Activated T-helper 17 cell treated with anti-CD3 and anti-CD28 coated beads, Interleukin-2, amount 50 U/mL, for 72 hours (primary cell): ENCODE measurements at regions not wholly inside any gene's neighbourhood (a gene's known extent, or its start where the extent isn't known, plus 50 kb on each side); places are given as distances from the start of the nearest gene placed in this dataset.

Experiments used
- ATAC-seq: fragments of 150-1000 bp; cut with Tn5 transposase; replicated peaks from 2 replicates; pipeline ENCODE4 v1.10.0; 2021; ENCODE audit warnings: mild to moderate bottlenecking, moderate library complexity
- H3K27ac Mint-ChIP-seq: one replicate; pipeline ENCODE4 v1.8.0; 2022; ENCODE audit warnings: mixed read lengths
- H3K27me3 Mint-ChIP-seq: one replicate; pipeline ENCODE4 v1.8.0; 2022; ENCODE audit warnings: mixed read lengths
- H3K36me3 Mint-ChIP-seq: one replicate; pipeline ENCODE4 v1.8.0; 2022; ENCODE audit warnings: low read depth, mild to moderate bottlenecking, mixed read lengths
- H3K4me1 Mint-ChIP-seq: one replicate; pipeline ENCODE4 v1.8.0; 2022; ENCODE audit warnings: mixed read lengths
- H3K4me3 Mint-ChIP-seq: one replicate; pipeline ENCODE4 v1.8.0; 2022; ENCODE audit warnings: mild to moderate bottlenecking, mixed read lengths
- H3K9me3 Mint-ChIP-seq: one replicate; pipeline ENCODE4 v1.8.0; 2022; ENCODE audit warnings: mixed read lengths

DNA sequence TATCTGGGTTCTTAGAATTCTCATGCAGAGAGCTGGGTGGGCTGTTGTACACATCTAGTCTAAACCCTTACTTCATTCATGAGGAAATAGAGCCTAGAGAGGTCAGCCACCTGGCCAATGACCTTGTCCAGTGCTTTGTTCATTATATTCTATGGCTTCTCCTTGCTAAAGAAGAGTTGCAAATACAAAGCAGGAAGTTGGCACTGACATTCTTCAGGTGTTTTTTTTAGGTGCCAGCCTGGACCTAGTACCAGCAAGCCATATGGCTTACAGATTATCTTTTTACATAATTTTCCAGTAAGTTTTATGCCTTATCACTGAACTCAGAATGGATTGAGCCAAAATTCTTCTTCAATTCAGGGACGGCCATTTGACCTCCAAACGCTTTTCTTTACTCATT, 54.7 kb upstream of the PGM2 start:
- Mint-ChIP-seq H3K27me3 (no peaks in the 10 kb centered on the region), H3K4me3 (no peak overlapping the region), H3K27ac (no peak overlapping the region), H3K4me1 (no peaks in the 10 kb centered on the region), H3K9me3 (no peaks in the 10 kb centered on the region), H3K36me3 (no peaks in the 10 kb centered on the region)
- no peak for ATAC-seq

DNA sequence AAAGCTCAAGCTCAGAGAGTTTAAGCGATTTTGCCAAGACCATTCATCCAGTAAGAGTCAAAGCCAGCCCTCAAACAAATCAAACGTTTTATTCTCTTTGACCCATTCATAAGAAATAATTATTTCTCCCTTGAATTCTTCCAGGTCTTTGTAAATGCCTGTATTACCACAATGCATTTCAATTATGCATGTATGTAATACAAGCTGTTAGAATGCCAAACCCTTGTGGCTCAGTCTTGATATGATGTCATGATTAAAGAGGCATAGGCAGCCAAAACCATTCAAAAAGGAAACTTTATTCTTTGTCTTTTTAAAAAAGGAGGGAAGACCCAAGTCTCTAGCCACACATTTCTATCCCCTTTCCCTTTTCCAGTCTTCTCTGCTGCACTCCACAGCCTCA, 56.5 kb upstream of the PGM2 start:
- ATAC-seq: no peak
- H3K36me3 Mint-ChIP-seq: no peaks in the 10 kb centered on the region
- peak overlapping the region; percentile 36 for H3K27ac Mint-ChIP-seq
- H3K9me3 Mint-ChIP-seq: no peaks in the 10 kb centered on the region
- H3K27me3 Mint-ChIP-seq: no peaks in the 10 kb centered on the region
- no peak overlapping the region for H3K4me3 Mint-ChIP-seq
- H3K4me1 Mint-ChIP-seq: peaks cover 4% of the 10 kb centered on the region

DNA sequence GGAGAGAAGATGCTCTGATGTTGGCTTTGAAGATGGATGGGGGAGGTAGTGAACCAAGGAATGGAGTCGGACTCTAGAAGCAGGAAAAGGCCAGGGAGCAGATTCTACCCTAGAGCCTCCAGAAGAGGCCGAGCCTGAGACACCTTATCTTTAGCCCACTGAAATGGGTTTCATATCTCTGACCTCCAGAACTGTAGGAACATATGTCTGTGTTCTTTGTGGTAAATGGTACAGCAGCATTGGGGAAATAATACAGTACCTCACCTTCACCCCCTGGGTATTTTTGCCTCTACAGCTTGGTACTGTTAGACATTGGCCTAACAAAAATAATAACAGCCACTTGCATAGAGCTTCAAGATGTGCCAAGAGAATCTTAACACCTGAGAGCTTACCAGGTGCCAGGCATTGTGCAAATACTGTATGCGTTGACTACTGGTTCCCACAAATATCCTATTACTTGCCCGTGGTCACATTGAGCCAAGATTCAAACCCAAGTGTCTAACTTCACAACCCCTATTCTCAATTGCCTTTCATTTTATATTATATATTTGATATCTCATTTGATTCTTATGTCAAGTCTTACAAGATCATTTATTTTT, 57.0 kb upstream of the PGM2 start:
- H3K36me3 Mint-ChIP-seq: no peaks in the 10 kb centered on the region
- H3K9me3 Mint-ChIP-seq: no peaks in the 10 kb centered on the region
- H3K4me3 Mint-ChIP-seq: no peak overlapping the region
- H3K27ac Mint-ChIP-seq: no peak overlapping the region
- H3K27me3 Mint-ChIP-seq: no peaks in the 10 kb centered on the region
- no peak for ATAC-seq
- peaks cover 4% of the 10 kb centered on the region for H3K4me1 Mint-ChIP-seq

DNA sequence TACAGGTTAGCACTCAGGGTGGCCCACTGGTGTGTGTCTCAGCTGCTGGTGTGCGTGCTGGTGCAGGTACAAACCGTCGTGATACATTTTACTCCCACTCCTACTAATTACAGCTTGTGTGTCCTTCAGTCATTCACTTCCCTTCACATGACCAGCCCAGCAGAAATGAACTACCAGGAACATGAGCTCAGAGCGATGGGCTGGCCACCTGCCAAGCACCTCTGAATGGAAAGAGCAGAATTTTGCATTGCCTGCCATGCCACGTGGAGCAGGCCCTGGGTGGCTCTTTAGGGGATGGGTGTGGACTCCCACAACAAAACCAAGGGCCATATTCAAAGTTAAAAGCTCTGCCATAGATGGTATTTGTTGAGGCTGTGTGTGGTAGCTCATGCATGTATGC, 58.9 kb upstream of the PGM2 start:
- no peaks in the 10 kb centered on the region for H3K9me3 Mint-ChIP-seq
- ATAC-seq: no peak
- H3K27ac Mint-ChIP-seq: no peak overlapping the region
- H3K27me3 Mint-ChIP-seq: no peaks in the 10 kb centered on the region
- peaks cover 4% of the 10 kb centered on the region for H3K4me1 Mint-ChIP-seq
- H3K36me3 Mint-ChIP-seq: no peaks in the 10 kb centered on the region
- H3K4me3 Mint-ChIP-seq: no peak overlapping the region

DNA sequence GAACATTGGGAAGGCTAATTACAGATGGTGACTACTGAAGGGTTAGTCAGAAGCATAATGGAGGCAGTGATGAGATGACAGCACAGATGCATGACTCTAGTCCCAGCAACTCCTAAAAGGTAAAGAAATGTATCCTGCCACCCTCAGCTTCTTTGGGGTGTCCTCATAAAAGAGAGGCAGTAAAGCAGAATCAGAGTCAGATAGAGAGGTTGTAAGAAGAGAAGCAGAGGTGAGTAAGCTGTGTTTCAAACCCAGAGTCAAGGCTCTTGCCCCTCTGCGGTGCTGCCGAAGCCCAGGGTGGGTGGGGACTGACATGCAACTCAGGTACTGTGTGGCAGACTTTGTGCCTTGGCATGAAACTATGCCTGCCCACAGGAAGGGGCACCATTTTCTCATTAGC, 59.5 kb upstream of the PGM2 start:
- peaks cover 4% of the 10 kb centered on the region for H3K4me1 Mint-ChIP-seq
- no peak overlapping the region for H3K27ac Mint-ChIP-seq
- no peaks in the 10 kb centered on the region for H3K27me3 Mint-ChIP-seq
- no peak for ATAC-seq
- H3K9me3 Mint-ChIP-seq: no peaks in the 10 kb centered on the region
- no peak overlapping the region for H3K4me3 Mint-ChIP-seq
- no peaks in the 10 kb centered on the region for H3K36me3 Mint-ChIP-seq

DNA sequence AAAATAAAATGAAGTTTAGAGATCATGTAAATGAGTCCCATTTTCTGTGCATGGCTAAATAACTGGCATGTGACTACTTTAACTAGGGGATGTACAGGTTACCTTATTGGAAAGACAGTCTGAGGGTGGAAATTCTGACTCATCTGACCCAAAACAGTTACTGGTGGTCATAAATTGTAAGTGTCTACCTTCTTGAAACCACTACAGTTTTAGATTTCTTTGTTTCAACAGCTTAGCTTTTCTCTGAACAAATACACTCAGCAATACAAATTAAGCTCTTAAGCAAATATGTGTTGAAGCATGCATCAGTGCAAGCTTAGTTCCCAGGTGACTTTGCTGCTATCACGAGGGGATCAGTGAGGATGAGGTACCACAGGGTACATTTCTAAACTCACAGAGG, 60.7 kb upstream of the PGM2 start:
- H3K4me3 Mint-ChIP-seq: no peak overlapping the region
- H3K9me3 Mint-ChIP-seq: no peaks in the 10 kb centered on the region
- peak; percentile 51 for ATAC-seq
- H3K27ac Mint-ChIP-seq: peak overlapping the region; percentile 34
- no peaks in the 10 kb centered on the region for H3K36me3 Mint-ChIP-seq
- peaks cover 4% of the 10 kb centered on the region for H3K4me1 Mint-ChIP-seq
- H3K27me3 Mint-ChIP-seq: no peaks in the 10 kb centered on the region

DNA sequence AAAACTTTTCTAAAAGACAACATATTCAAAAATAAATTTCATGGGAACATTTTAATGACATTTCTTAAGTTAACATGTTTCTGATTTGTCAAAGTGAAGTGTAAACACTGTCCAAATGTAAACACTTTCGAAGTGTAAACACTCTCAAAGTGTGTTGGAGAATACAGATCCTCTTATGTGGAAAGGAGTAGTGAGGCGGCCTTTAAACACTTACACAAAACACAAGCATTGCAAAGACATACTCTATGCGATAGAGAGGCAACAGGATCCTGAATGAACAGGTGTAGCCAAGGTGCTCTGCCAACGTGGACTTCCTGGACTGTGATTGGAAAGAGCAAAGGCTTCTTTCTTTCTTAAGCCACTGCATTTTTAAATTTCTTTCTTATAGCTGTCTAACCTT, 62.7 kb upstream of the PGM2 start:
- H3K27ac Mint-ChIP-seq: no peak overlapping the region
- H3K4me3 Mint-ChIP-seq: no peak overlapping the region
- ATAC-seq: no peak
- no peaks in the 10 kb centered on the region for H3K27me3 Mint-ChIP-seq
- no peaks in the 10 kb centered on the region for H3K36me3 Mint-ChIP-seq
- peaks cover 4% of the 10 kb centered on the region for H3K4me1 Mint-ChIP-seq
- H3K9me3 Mint-ChIP-seq: no peaks in the 10 kb centered on the region

DNA sequence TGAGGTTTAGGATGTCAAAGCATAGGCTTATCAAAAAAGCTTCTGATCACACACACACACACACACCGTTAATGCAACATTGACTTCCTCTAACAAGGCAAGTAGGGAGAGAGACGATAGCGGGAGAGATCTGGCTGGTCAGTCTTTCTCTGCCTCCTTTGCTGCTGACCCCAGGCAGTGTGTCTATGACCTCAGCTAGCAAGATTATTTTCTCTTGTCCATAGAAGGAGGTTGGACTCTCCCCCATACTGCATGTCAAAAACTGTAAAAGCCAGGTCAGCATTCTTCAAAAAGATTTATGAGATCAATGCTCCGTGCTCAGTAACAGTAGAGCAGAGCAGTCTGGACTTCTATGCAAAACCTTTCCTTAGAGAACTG, 63.5 kb upstream of the PGM2 start:
- Mint-ChIP-seq H3K4me3 (no peak overlapping the region), H3K27me3 (no peaks in the 10 kb centered on the region), H3K9me3 (no peaks in the 10 kb centered on the region), H3K4me1 (peaks cover 4% of the 10 kb centered on the region), H3K36me3 (no peaks in the 10 kb centered on the region), H3K27ac (no peak overlapping the region)
- no peak for ATAC-seq

DNA sequence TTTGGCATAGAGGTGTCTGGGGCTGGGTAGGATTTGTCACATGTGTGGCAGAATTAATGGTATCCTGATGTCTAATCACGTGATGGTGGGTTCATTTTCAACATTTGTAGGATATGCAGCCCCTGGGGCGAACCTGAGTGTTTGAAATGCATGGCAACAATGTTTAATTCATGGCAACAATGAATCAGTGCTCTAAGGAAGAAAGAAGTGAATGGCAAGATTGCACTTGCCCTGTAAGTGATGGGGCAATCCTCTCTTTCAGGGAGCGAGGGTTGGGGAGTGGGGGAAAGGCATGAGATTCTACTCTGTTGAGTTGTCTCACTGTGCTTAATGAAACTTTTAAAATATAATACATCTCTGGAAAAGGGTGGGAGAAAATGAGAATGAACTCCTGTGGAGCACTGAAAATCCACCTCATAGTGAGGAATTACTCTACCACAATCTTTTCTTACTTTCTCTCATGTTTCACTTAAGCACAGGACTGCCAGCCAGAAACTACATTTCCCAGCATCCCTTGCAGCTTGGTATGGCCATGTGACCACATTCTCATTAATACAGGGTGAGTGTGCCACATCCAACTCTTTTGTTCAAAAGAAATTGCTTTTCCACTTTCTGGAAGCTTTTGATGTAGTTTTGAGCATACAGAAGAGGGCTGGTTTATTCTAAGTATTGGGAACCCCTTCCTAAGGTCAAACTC, 64.0 kb upstream of the PGM2 start:
- H3K9me3 Mint-ChIP-seq: no peaks in the 10 kb centered on the region
- ATAC-seq: no peak

DNA sequence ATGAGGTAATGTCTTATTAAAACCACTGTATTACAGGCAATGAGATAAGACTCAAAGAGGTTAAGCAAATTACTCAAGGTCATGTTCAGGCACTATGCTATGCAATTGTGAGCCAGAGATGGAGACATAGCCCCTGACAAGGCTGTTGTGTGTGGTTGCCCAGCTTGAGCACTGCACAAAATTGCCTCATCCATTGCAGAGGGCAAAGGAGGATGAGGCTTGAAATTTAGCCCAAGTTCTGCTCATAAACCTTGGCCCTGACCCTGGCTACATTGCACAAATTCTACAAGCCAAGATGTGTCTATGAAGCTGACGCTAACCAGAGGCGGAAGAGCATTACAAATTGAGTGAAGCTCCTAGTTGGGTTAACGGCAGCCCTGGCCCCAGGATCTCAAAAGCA, 65.6 kb upstream of the PGM2 start:
- Mint-ChIP-seq H3K4me3 (no peak overlapping the region), H3K36me3 (no peaks in the 10 kb centered on the region), H3K27ac (no peak overlapping the region), H3K4me1 (peaks cover 2% of the 10 kb centered on the region), H3K9me3 (no peaks in the 10 kb centered on the region), H3K27me3 (no peaks in the 10 kb centered on the region)
- no peak for ATAC-seq

More for the DNA sequence above, 64.0 kb upstream of the PGM2 start:
- Mint-ChIP-seq H3K4me3 (no peak overlapping the region), H3K27me3 (no peaks in the 10 kb centered on the region), H3K27ac (no peak overlapping the region), H3K36me3 (no peaks in the 10 kb centered on the region), H3K4me1 (peaks cover 4% of the 10 kb centered on the region)

DNA sequence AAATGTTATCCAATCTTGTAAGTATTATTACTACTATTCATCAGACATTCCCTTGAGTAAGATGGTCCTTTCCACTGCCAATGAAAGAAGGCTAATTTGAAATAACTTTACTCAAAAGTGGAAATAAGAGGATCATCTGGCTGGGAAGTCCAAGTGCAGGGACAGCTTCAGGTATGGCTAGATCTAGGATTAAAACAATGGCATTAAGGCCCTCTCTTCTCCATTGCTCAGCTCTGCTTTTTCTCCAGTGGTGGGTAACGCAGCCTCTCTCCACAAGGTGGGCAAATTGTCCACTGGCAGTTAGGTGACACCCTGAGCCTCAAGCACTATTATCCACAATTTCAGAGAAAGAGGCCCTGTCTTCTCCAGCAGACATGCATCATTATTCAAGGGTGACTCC, 66.7 kb upstream of the PGM2 start:
- Mint-ChIP-seq H3K4me1 (no peaks in the 10 kb centered on the region), H3K4me3 (no peak overlapping the region), H3K36me3 (no peaks in the 10 kb centered on the region), H3K9me3 (no peaks in the 10 kb centered on the region), H3K27ac (no peak overlapping the region), H3K27me3 (no peaks in the 10 kb centered on the region)
- no peak for ATAC-seq

DNA sequence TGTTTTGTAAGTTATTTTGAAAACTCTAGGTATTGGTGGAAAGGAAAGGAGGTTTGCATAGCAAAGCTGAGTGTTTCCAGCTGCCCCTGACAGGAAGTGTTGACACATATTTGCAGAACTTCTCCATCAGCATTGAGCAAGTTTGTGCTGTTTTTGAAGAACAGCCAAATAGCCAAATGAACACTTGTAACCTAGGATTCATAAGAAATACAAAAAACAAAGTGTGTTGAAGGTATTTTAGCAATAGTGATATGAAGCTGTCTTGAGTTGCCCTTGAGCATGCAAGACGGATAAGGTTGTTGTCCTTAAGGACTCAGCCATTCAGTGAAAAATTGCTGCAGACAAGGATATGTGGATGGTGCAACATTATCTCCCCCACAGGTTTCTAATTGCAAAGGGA, 68.3 kb upstream of the PGM2 start:
- Mint-ChIP-seq H3K27ac (no peak overlapping the region), H3K9me3 (no peaks in the 10 kb centered on the region), H3K4me3 (no peak overlapping the region), H3K4me1 (no peaks in the 10 kb centered on the region), H3K27me3 (peaks cover 3% of the 10 kb centered on the region), H3K36me3 (no peaks in the 10 kb centered on the region)
- ATAC-seq: no peak

DNA sequence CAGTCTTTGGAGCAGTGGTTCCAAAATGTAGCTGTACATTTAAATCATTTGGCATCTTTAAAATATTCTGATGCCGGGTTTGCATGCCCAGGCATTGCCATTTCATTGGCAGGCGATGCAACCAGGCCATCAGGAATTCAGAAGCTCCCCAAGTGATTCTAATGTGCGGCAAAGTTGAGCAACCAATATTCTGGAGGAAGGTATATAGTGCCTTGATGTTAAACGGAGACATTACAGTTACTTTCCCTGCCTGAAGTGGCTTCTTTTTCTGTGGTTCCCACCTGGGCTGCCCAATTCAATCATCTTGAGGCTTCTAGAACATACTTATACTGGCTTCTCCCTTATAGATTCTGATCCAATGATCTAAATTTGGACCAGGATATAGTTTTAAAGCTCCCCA, 68.7 kb upstream of the PGM2 start:
- Mint-ChIP-seq H3K27me3 (peaks cover 3% of the 10 kb centered on the region), H3K9me3 (no peaks in the 10 kb centered on the region), H3K4me3 (no peak overlapping the region), H3K4me1 (no peaks in the 10 kb centered on the region), H3K27ac (no peak overlapping the region), H3K36me3 (no peaks in the 10 kb centered on the region)
- ATAC-seq: no peak

DNA sequence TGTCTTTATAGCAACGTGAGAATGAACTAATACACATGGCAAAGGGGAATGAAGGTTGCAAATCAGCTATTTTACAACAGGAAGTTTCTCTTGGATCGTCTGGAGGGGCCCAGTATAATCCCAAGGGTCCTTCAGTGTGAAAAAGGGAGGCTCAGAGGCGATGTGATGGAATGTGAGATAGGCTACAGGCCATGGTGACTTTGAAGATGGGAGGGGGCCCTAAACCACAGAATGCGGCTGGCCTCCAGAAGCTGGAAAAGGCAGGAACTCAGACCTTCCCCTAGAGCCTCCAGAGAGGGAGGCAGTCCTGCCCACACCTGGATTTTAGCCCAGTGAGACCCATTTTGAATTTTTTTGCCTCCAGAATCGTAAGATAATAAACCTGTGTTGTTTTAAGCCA, 69.4 kb upstream of the PGM2 start:
- Mint-ChIP-seq H3K27ac (no peak overlapping the region), H3K4me1 (no peaks in the 10 kb centered on the region), H3K9me3 (no peaks in the 10 kb centered on the region), H3K27me3 (peaks cover 3% of the 10 kb centered on the region), H3K36me3 (no peaks in the 10 kb centered on the region), H3K4me3 (no peak overlapping the region)
- no peak for ATAC-seq

DNA sequence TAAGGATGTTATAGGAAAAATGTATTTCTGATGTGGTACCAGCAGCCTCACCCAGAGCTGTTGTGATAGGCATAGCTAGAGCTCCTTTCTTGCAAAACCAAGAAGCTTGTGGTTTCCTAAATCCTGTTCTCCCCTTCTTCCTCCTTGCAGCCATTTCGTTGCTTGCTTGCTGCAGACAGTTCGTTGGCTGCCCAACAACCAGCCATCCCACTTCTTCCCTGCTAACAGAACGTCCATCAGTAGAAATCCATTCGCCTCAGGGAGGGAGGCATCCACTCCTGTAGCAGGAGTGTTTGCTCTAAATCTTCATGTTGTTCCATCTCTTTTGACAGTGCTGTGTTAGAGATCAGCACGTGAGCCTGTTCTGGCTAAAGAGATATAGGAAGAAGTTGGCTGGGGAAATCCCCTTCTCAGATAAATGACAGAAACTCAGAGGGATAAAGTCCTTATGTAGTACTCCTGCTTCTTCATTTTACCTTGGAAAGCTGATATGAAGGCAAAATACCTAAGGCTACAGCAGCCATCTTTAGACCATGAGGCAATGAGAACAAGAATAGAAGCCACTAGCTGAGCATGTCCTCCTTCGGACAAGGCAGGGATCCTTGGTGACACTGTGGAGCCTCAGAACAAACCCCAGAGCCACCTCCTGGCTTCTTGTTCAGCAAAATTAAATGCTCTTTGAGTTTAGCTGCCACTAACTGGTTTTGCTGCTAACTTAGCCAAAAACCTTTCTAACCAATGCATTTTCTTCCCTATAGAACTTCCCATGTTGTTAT, 68.4 kb upstream of the RELL1 start:
- no peak overlapping the region for H3K4me3 Mint-ChIP-seq
- H3K4me1 Mint-ChIP-seq: no peaks in the 10 kb centered on the region
- no peak overlapping the region for H3K27ac Mint-ChIP-seq
- no peaks in the 10 kb centered on the region for H3K36me3 Mint-ChIP-seq
- ATAC-seq: no peak
- peaks cover 3% of the 10 kb centered on the region for H3K27me3 Mint-ChIP-seq
- H3K9me3 Mint-ChIP-seq: no peaks in the 10 kb centered on the region
